GM12878 (cell line): ENCODE measurements at regions not wholly inside any gene's neighbourhood (a gene's known extent, or its start where the extent isn't known, plus 50 kb on each side); places are given as distances from the start of the nearest gene placed in this dataset.

Experiments
- ATAC-seq: fragments of 200-7000 bp; cut with Tn5 transposase; 3 replicates; pipeline ENCODE4 v1.9.1; 2020; ENCODE audit warnings: mild to moderate bottlenecking, moderate library complexity
- BruUV-seq: library from RNA; stranded (reverse); fragments of 400-500 nt; replicated peaks from 2 replicates; lab custom pipeline; 2021; lab: Mats Ljungman, UMichigan
- CTCF ChIA-PET: fragments of 300-600 bp; sonication (Branson Sonifier 250); formaldehyde crosslinking; extraction: SDS; loops from one replicate; lab custom pipeline; 2021; ENCODE audit warnings: inconsistent platforms; lab: Yijun Ruan, JAX
- POLR2A ChIA-PET: fragments of 350-600 bp; formaldehyde crosslinking; extraction: SDS; loops from one replicate; lab custom pipeline; 2021; ENCODE audit warnings: inconsistent platforms; lab: Charles Lee
- RAD21 ChIA-PET: fragments of 300-600 bp; sonication (Branson Sonifier 250); formaldehyde crosslinking; loops from one replicate; lab custom pipeline; 2023; ENCODE audit warnings: antibody characterized with exemption; ENCODE audit not compliant: unreplicated experiment; lab: Charles Lee
- SMC1A ChIA-PET: fragments of 300-600 bp; sonication (Branson Sonifier 250); formaldehyde crosslinking; loops from one replicate; lab custom pipeline; 2023; ENCODE audit not compliant: unreplicated experiment, uncharacterized antibody; lab: Charles Lee
- DNase-seq: peaks from one replicate; pipeline ENCODE4 v3.0.0-alpha.2; 2011; ENCODE audit warnings: low read depth, low spot score
- FAIRE-seq: peaks from 3 replicates; lab custom pipeline; 2011; peaks lifted over from hg19 to GRCh38; lab: Jason Lieb, UNC
- H2AFZ ChIP-seq: 2 replicates; pipeline ENCODE4 v1.6.0; 2011; ENCODE audit warnings: low read depth, low read length, control low read depth; ENCODE audit not compliant: control insufficient read depth
- H3K27ac ChIP-seq: 2 replicates; pipeline ENCODE4 v1.5.1; 2011; ENCODE audit warnings: control low read depth; ENCODE audit not compliant: control insufficient read depth, insufficient read depth
- H3K27me3 ChIP-seq, 2 experiments: replicated peaks in 1 of 2; 2 replicates each; pipeline versions ENCODE4 v1.6.0 to v1.6.1; 2011; ENCODE audit warnings: low read length in 1 of 2; ENCODE audit not compliant: control insufficient read depth in 2 of 2, insufficient read depth in 2 of 2
- H3K36me3 ChIP-seq, 2 experiments: 2 replicates each; pipeline ENCODE4 v1.5.1; 2011; ENCODE audit warnings: low read length in 1 of 2; ENCODE audit not compliant: control insufficient read depth in 2 of 2, insufficient read depth in 2 of 2
- H3K4me1 ChIP-seq: 2 replicates; pipeline ENCODE4 v1.6.1; 2011; ENCODE audit warnings: mild to moderate bottlenecking, low read length, moderate library complexity, mixed read lengths; ENCODE audit not compliant: control insufficient read depth, insufficient read depth
- H3K4me2 ChIP-seq: 2 replicates; pipeline ENCODE4 v1.6.0; 2011; ENCODE audit warnings: control low read depth; ENCODE audit not compliant: control insufficient read depth, insufficient read depth
- H3K4me3 ChIP-seq: fragments of 200-600 bp; sonication (generic); 2 replicates; pipeline ENCODE4 v1.5.1; 2016
- H3K79me2 ChIP-seq: 2 replicates; pipeline ENCODE4 v1.6.0; 2011; ENCODE audit warnings: low read length; ENCODE audit not compliant: control insufficient read depth, insufficient read depth
- H3K9ac ChIP-seq: 2 replicates; pipeline ENCODE4 v1.8.0; 2011; ENCODE audit warnings: low read length, control low read depth, mixed read lengths; ENCODE audit not compliant: control insufficient read depth, insufficient read depth
- H3K9me3 ChIP-seq: replicated peaks from 3 replicates; pipeline ENCODE4 v1.5.1; 2011; ENCODE audit warnings: mild to moderate bottlenecking, low read length; ENCODE audit not compliant: control insufficient read depth, insufficient read depth
- H4K20me1 ChIP-seq: 2 replicates; pipeline ENCODE4 v1.6.0; 2011; ENCODE audit not compliant: control insufficient read depth, insufficient read depth
- BCLAF1 ChIP-seq: fragments of 450-650 bp; IDR thresholded peaks from 2 replicates; pipeline ENCODE4 v1.6.1; 2017; ENCODE audit warnings: antibody characterized with exemption, mild to moderate bottlenecking, moderate library complexity
- CBFB ChIP-seq: IDR thresholded peaks from 2 replicates; pipeline ENCODE4 v1.6.1; 2016; ENCODE audit warnings: antibody characterized with exemption, low read depth
- CBX5 ChIP-seq: sonication (generic); IDR thresholded peaks from 2 replicates; pipeline ENCODE4 v1.6.1; 2016; ENCODE audit warnings: low read depth, moderate library complexity, mild to moderate bottlenecking, inconsistent platforms
- DPF2 ChIP-seq: fragments of 450-650 bp; IDR thresholded peaks from 2 replicates; pipeline ENCODE4 v1.6.1; 2017; ENCODE audit warnings: mild to moderate bottlenecking
- EED ChIP-seq: sonication (generic); IDR thresholded peaks from 2 replicates; pipeline ENCODE4 v1.6.1; 2016; ENCODE audit warnings: antibody characterized with exemption, low read depth
- ETV6 ChIP-seq, 2 experiments: fragments of 450-650 bp in 1 of 2; IDR thresholded peaks in 1 of 2; conservative IDR thresholded peaks in 1 of 2; 2 replicates each; pipeline ENCODE4 v1.6.1; 2014; ENCODE audit warnings: antibody characterized with exemption in 1 of 2, borderline replicate concordance in 1 of 2, low read depth in 1 of 2, mild to moderate bottlenecking in 1 of 2, moderate library complexity in 1 of 2
- GATAD2B ChIP-seq: fragments of 450-650 bp; conservative IDR thresholded peaks from 2 replicates; pipeline ENCODE4 v1.6.1; 2017; ENCODE audit warnings: low read depth, mild to moderate bottlenecking, moderate library complexity
- MEF2B ChIP-seq: fragments of 450-650 bp; IDR thresholded peaks from 2 replicates; pipeline ENCODE4 v1.6.1; 2018; ENCODE audit warnings: mild to moderate bottlenecking, moderate library complexity; ENCODE audit not compliant: partially characterized antibody, poor library complexity, severe bottlenecking
- PAX8 ChIP-seq: fragments of 450-650 bp; IDR thresholded peaks from 2 replicates; pipeline ENCODE4 v1.6.1; 2017; ENCODE audit warnings: mild to moderate bottlenecking, moderate library complexity
- SREBF2 ChIP-seq: IDR thresholded peaks from 2 replicates; pipeline ENCODE4 v1.6.1; 2012; ENCODE audit warnings: mild to moderate bottlenecking, low read length
- SUPT20H ChIP-seq: IDR thresholded peaks from 2 replicates; pipeline ENCODE4 v1.6.1; 2011; ENCODE audit warnings: low read depth, mild to moderate bottlenecking, low read length, moderate library complexity, borderline replicate concordance; ENCODE audit not compliant: control insufficient read depth
- TBL1XR1 ChIP-seq: IDR thresholded peaks from 2 replicates; pipeline ENCODE4 v1.6.1; 2012; ENCODE audit warnings: low read depth, low read length, improper control_type of control experiment
- whole genome bisulfite sequencing: methylation state at CpG from one replicate; pipeline ENCODE4 v1.1.6; 2016; ENCODE audit warnings: low lambda C conversion rate; ENCODE audit not compliant: insufficient replicate concordance, insufficient coverage; ENCODE audit errors: missing lambda C conversion rate; 5-methylcytosine and 5-hydroxymethylcytosine counted together
- in situ Hi-C: fragments of 300-500 bp; cut with MboI; formaldehyde crosslinking; loops from 9 replicates; pipeline ENCODE4 v1.14.3; 2018; ENCODE audit warnings: mixed read lengths
- intact Hi-C: fragments of 100-400 bp; cut with micrococcal nuclease; formaldehyde crosslinking; loops from one replicate; pipeline ENCODE4 v1.14.2; 2022; ENCODE audit not compliant: unreplicated experiment
- TF ChIP-seq, protein P1 (sequence below): IDR thresholded peaks from 2 replicates; pipeline ENCODE4 v1.6.1; 2011; ENCODE audit warnings: low read depth, mild to moderate bottlenecking, low read length, moderate library complexity, borderline replicate concordance; ENCODE audit errors: extremely low read depth
- TF ChIP-seq, protein P2 (sequence below): IDR thresholded peaks from 2 replicates; pipeline ENCODE4 v1.6.1; 2011; ENCODE audit warnings: low read depth, low read length, improper control_type of control experiment, borderline replicate concordance
- TF ChIP-seq, protein P3 (sequence below): fragments of 150-350 bp; IDR thresholded peaks from 2 replicates; pipeline ENCODE4 v1.6.1; 2016; ENCODE audit warnings: low read depth, low read length

- no peak for TF ChIP-seq SUPT20H
- TF ChIP-seq CBX5 = no peak
- TF ChIP-seq ETV6 (conservative IDR thresholded peaks at IDR 0.05 in 1 of 2, IDR thresholded peaks at IDR 0.05 in 1 of 2; ENCODE audit: borderline replicate concordance in 1 of 2, low read depth in 1 of 2) = no peak
- TF ChIP-seq GATAD2B = no peak
- TF ChIP-seq, all 136 proteins: peak for 0
Measured at GRCh38 chr4:120445186-120445585, 378.5 kb upstream of the MAD2L1 start (continued).

DNA sequence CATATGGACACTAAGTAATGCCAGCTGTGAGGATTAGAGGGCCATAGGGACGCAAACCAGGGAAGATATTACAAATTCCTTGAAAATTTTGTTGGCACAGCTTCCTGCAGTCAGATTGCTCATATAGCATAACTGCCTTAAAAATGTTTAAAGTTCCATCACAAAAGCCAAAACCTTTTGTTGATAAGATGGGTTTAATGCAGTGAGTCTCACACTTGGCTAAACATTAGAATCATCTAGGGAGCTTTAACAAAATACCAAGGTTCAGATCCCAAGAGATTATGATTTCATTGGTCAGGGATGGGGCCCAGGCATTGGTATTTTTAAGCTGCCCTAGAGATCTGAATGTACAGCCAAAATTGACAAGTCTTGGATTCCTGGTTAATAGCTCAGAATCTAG lies 376.5 kb upstream of the MAD2L1 start:
- Histone ChIP-seq H3K79me2 (no peaks in the 10 kb centered on the region), H4K20me1 (no peaks in the 10 kb centered on the region), H3K27ac (no peak overlapping the region), H3K9me3 (no peaks in the 10 kb centered on the region), H3K4me3 (no peak overlapping the region), H3K27me3 (no peaks in the 10 kb centered on the region), H3K9ac (no peak overlapping the region), H3K4me1 (no peaks in the 10 kb centered on the region), H3K4me2 (no peak overlapping the region), H2AFZ (no peak overlapping the region), H3K36me3 (no peaks in the 10 kb centered on the region)
- ATAC-seq (no peak), DNase-seq (no peak), FAIRE-seq (no peak)
- ChIA-PET CTCF (no interaction called here), POLR2A (no interaction called here), RAD21 (interaction anchor here (0.8 kb wide), 1 partner anchor 282 kb away, joined by 3 read pairs; no protein-coding TSS in a partner anchor), SMC1A (no interaction called here)
- WGBS = 75% methylated on average over 1 of the region's 1 CpG
- BruUV-seq = no TSS peak
- in situ Hi-C loops (no loop called here), intact Hi-C loops (no loop called here)
- TF ChIP-seq, protein P1, sequence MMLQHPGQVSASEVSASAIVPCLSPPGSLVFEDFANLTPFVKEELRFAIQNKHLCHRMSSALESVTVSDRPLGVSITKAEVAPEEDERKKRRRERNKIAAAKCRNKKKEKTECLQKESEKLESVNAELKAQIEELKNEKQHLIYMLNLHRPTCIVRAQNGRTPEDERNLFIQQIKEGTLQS = no peak
- TF ChIP-seq BCLAF1 = no peak
- no peak for TF ChIP-seq EED
- TF ChIP-seq, protein P2, sequence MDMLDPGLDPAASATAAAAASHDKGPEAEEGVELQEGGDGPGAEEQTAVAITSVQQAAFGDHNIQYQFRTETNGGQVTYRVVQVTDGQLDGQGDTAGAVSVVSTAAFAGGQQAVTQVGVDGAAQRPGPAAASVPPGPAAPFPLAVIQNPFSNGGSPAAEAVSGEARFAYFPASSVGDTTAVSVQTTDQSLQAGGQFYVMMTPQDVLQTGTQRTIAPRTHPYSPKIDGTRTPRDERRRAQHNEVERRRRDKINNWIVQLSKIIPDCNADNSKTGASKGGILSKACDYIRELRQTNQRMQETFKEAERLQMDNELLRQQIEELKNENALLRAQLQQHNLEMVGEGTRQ = no peak
- TF ChIP-seq TBL1XR1 = no peak
- TF ChIP-seq CBFB = no peak
- no peak for TF ChIP-seq MEF2B
- no peak for TF ChIP-seq DPF2
- no peak for TF ChIP-seq PAX8
- TF ChIP-seq, protein P3, sequence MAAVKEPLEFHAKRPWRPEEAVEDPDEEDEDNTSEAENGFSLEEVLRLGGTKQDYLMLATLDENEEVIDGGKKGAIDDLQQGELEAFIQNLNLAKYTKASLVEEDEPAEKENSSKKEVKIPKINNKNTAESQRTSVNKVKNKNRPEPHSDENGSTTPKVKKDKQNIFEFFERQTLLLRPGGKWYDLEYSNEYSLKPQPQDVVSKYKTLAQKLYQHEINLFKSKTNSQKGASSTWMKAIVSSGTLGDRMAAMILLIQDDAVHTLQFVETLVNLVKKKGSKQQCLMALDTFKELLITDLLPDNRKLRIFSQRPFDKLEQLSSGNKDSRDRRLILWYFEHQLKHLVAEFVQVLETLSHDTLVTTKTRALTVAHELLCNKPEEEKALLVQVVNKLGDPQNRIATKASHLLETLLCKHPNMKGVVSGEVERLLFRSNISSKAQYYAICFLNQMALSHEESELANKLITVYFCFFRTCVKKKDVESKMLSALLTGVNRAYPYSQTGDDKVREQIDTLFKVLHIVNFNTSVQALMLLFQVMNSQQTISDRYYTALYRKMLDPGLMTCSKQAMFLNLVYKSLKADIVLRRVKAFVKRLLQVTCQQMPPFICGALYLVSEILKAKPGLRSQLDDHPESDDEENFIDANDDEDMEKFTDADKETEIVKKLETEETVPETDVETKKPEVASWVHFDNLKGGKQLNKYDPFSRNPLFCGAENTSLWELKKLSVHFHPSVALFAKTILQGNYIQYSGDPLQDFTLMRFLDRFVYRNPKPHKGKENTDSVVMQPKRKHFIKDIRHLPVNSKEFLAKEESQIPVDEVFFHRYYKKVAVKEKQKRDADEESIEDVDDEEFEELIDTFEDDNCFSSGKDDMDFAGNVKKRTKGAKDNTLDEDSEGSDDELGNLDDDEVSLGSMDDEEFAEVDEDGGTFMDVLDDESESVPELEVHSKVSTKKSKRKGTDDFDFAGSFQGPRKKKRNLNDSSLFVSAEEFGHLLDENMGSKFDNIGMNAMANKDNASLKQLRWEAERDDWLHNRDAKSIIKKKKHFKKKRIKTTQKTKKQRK = no peak
- TF ChIP-seq SREBF2 = no peak
